ENCODE measurements at regions not wholly inside any gene's neighbourhood (a gene's known extent, or its start where the extent isn't known, plus 50 kb on each side); places are given as distances from the start of the nearest gene placed in this dataset.

DNA sequence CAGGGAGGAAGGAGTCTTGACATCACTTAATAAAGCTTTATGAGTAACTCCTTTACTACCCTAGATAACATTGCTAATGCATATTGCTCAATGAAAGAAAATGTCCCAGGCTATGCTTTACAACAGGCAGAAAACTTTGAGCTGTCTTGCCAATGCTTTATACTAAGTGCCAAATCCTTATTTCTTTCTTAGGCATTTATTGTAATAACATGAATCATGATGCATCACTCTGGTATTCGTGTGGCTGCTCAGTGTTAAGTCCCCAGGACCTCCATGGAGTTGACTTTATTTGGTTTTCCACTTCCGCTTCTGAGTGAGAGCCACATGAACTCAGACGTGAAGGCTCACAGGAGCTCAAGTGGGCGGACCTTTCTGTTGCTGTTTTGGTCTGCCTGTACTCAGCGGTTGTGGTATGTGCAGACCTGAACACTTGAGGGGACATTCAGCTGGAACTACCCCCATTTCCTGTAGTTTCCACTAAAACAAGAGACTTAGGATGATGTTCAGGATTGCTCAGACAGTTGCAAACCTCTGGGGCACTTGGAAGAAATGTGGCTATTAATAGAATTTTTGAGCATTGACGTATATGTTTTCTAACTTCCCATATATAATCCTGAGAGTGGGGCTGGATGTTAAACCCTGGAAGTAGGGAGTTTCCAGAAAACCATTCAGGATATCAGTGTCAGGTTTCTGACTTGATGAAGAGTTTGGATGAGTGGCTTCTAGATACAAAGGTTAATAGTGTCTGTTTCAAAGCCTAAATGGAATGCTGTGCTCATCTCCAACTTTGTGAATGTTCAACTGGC is 258.6 kb downstream of the MSRB3 start:
- DNase-seq (ENCODE audit: low read depth, low spot score): no peak
- in situ Hi-C loops (cut with HindIII; ENCODE audit: low pct_unique_long_range_greater_than_20kb, low sequenced_read_pairs): no loop called here

DNA sequence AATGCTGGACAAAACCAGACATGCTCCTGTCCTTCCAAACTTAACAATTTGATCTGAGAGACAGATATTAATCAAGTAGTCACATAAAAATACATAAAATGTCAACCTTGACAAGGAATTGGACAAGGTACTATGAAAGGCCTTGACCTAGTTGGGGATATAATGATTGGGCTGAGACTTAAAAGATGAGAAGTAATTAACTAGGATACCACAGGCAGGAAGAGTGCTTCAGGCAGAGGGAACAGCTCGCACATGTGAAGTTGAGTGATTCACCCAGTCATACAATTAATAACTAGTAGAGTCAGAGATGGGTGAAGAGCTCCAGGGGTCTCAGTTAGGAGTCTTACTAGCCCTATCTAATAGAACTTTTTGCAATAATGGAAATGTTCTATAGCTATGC is 259.5 kb downstream of the MSRB3 start:
- in situ Hi-C loops (cut with HindIII; ENCODE audit: low pct_unique_long_range_greater_than_20kb, low sequenced_read_pairs): no loop called here
- DNase-seq (ENCODE audit: low read depth, low spot score): no peak

DNA sequence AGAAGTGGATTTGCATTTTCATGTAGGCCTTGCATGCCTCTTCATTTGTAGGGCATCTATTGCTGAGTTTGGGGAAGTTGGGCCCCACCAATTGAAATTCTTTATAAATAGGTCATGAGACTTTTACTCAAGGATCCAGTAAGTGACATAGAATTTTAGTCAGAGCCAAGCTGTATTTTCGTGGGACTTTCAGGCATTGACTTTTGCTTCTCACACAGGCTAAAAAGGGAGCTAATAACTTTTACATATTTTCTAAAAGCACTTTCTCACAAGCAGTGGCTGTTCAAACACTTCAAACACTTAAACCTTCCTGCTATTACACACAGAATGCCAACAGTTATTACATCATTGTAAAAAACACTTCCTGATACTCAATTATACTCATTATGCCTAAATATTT is 260.5 kb downstream of the MSRB3 start:
- in situ Hi-C loops (cut with HindIII; ENCODE audit: low pct_unique_long_range_greater_than_20kb, low sequenced_read_pairs): no loop called here
- DNase-seq (ENCODE audit: low read depth, low spot score): no peak

GRCh38 chr12:65540140-65540539 is 261.7 kb downstream of the MSRB3 start:
- DNase-seq (ENCODE audit: low read depth, low spot score): peak; percentile 7
- in situ Hi-C loops (cut with HindIII; ENCODE audit: low pct_unique_long_range_greater_than_20kb, low sequenced_read_pairs): no loop called here

GRCh38 chr12:65546528-65546927 is 268.0 kb downstream of the MSRB3 start:
- DNase-seq (ENCODE audit: low read depth, low spot score): no peak

DNA sequence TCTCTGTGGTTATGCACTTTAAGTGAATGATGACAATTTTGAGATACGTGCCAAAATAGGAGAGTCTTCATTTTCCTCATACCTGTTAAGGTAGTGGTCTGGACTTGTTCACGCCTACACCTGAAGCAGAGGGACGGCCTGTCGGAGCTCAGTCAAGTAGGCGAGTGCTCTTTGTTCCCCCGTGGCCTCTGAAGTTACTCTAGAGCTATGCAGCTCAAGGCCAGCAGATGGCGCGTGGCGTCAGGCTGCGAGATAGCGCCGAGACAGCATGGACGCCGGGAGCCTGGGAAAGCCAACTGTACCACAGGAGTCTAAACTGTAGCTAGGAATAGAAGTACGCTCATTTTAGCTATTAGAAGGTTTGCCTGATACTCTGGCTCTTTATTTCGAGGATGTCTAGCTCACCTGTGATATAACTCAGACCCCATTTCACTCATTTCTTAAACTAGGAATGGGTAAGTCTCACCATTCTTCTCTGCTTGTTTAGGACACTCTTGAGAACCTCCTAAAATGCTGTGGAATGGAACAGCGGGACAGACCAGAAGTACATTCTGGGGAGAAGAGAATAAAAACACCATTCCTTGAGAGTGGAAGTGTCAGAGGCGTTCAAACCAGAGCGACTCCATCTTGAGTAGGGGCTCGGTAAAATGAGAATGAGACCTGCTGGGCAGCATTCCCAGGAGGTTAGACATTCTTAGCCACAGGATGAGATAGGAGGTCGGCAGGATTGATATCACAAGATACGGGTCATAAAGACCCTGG is 267.4 kb upstream of the HMGA2 start:
- in situ Hi-C loops (cut with HindIII; ENCODE audit: low pct_unique_long_range_greater_than_20kb, low sequenced_read_pairs): no loop called here
- peak; percentile 86 for DNase-seq (ENCODE audit: low read depth, low spot score)

More at GRCh38 chr12:65546528-65546927, 268.0 kb downstream of the MSRB3 start:
- in situ Hi-C loops (cut with HindIII; ENCODE audit: low pct_unique_long_range_greater_than_20kb, low sequenced_read_pairs): no loop called here

DNA sequence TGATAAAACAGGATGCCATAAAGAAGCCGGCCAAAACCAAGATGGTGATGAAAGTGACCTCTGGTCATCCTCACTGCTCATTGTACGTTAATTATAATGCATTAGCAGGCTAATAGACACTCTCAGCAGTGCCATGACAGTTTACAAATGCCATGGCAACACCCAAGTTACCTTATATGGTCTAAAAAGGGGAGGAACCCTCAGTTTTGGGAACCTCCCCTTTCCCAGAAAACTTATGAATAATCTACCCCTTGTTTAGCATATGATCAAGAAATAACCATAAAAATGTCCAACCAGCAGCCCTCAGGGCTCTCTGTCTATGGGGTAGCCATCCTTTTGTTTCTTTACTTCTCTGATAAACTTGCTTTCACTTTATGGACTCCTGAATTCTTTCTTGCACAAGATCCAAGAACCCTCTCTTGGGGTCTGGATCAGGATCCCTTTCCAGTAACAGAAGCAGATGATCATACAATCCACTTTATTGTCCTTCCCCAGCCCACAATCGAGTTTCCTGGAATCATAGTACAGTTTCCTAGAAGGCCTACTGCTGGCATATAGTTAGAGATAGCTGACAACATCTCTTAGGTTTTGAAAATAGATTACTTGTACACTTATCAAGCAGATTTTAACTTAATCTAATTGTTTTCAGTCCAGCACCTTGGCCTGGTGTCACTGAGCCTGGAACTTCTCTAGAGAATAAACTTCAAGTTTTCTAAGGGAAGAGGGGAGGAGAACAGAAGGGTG is 266.7 kb upstream of the HMGA2 start:
- in situ Hi-C loops (cut with HindIII; ENCODE audit: low pct_unique_long_range_greater_than_20kb, low sequenced_read_pairs): no loop called here
- DNase-seq (ENCODE audit: low read depth, low spot score): peak; percentile 47

GRCh38 chr12:65560286-65560685 is 264.0 kb upstream of the HMGA2 start:
- in situ Hi-C loops (cut with HindIII; ENCODE audit: low pct_unique_long_range_greater_than_20kb, low sequenced_read_pairs): no loop called here
- DNase-seq (ENCODE audit: low read depth, low spot score): no peak

DNA sequence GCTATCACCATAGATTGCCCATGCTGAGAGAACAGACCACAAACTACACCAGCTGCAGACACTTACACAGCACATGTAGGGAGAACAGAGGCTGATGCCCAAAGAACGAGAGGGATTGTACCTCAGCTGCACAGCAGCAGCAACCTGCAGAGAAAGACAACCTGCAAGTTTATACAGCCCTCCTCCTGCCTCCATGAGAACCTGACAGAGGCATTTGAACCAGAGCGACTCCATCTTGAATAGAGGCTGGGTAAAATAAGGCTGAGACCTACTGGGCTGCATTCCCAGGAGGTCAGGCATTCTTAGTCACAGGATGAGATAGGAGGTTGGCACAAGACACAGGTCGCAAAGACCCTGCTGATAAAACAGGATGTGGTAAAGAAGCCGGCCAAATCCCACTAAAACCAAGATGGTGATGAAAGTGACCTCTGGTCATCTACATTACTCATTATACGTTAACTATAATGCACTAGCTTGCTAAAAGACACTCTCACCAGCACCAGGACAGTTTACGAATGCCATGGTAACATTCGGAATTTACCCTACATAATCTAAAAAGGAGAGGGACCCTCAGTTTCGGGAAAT is 262.4 kb upstream of the HMGA2 start:
- no peak for DNase-seq (ENCODE audit: low read depth, low spot score)
- in situ Hi-C loops (cut with HindIII; ENCODE audit: low pct_unique_long_range_greater_than_20kb, low sequenced_read_pairs): no loop called here

GRCh38 chr12:65565601-65566560 is 258.4 kb upstream of the HMGA2 start:
- in situ Hi-C loops (cut with HindIII; ENCODE audit: low pct_unique_long_range_greater_than_20kb, low sequenced_read_pairs): no loop called here
- no peak for DNase-seq (ENCODE audit: low read depth, low spot score)

DNA sequence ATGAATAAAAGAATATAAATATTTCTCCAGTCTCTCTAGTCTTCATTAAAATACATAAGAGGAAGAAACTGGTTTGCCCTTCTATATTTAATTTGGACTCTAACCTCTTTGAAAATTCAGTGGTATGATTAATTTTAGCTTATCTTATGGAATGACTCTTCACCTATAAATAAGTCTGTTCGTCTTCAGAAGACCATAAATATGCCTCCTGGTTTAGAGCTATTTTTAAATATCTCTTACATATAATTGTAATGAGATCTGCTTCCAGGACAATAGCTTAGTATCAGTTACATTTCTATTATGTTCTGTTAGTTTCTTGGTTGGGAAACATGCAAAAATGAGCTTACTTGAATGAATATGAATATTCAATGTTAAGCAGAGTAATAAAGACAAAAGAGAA is 257.5 kb upstream of the HMGA2 start:
- in situ Hi-C loops (cut with HindIII; ENCODE audit: low pct_unique_long_range_greater_than_20kb, low sequenced_read_pairs): no loop called here
- no peak for DNase-seq (ENCODE audit: low read depth, low spot score)

DNA sequence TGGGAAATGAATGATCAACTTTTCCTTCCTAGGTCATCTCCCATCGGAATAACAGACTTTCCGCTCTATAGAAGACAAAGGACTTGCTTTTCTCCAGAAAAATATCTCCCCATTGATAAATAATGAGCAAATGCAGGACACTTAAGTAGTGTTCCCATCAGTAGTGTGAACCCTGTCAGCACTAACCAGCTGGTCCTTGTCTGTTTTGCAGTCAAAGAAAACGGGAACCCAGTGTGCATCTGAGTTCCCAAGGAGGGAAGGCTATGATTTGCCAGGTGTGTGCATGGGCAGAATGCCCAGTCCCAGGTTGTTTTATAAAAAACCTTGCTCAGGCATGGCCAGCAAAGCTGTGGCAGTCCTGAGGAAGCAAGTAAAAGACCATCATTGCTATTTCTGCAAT is 256.5 kb upstream of the HMGA2 start:
- in situ Hi-C loops (cut with HindIII; ENCODE audit: low pct_unique_long_range_greater_than_20kb, low sequenced_read_pairs): no loop called here

GRCh38 chr12:65568517-65568916 is 255.8 kb upstream of the HMGA2 start:
- in situ Hi-C loops (cut with HindIII; ENCODE audit: low pct_unique_long_range_greater_than_20kb, low sequenced_read_pairs): no loop called here
- no peak for DNase-seq (ENCODE audit: low read depth, low spot score)

More for the DNA sequence above, 256.5 kb upstream of the HMGA2 start:
- no peak for DNase-seq (ENCODE audit: low read depth, low spot score)

- in situ Hi-C loops (cut with HindIII; ENCODE audit: low pct_unique_long_range_greater_than_20kb, low sequenced_read_pairs): no loop called here
- DNase-seq (ENCODE audit: low read depth, low spot score): no peak
Observed at GRCh38 chr12:65570451-65571130, 253.7 kb upstream of the HMGA2 start.

- in situ Hi-C loops (cut with HindIII; ENCODE audit: low pct_unique_long_range_greater_than_20kb, low sequenced_read_pairs): no loop called here
- no peak for DNase-seq (ENCODE audit: low read depth, low spot score)
Observed at GRCh38 chr12:65574867-65575266, 249.4 kb upstream of the HMGA2 start.

DNA sequence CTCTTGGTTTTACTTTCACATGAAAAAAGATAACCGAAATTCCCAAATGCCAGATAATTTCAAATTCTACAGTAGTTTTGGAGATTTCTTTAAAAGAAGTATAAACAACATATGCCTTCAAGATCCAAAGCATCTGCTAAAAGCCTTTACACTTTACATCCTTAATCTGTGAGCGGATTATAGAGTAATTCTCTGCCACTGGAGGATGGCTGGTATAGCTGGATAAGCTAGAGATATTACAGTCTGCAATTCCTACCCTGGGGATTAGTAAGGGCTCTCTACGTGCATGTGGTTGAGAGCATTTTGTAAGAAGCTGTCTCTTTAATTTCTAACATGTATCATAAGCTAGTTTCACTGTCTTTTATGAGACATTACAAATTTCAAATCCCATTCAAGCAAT is 240.3 kb upstream of the HMGA2 start:
- no peak for DNase-seq (ENCODE audit: low read depth, low spot score)
- in situ Hi-C loops (cut with HindIII; ENCODE audit: low pct_unique_long_range_greater_than_20kb, low sequenced_read_pairs): no loop called here
